GM21723 (cell line): ENCODE measurements at regions not wholly inside any gene's neighbourhood (a gene's known extent, or its start where the extent isn't known, plus 50 kb on each side); places are given as distances from the start of the nearest gene placed in this dataset.

Experiments used
- ATAC-seq: cut with Tn5 transposase; IDR thresholded peaks from one replicate; pipeline ENCODE4 v1.9.1; 2021; ENCODE audit warnings: mild to moderate bottlenecking, moderate library complexity; ENCODE audit not compliant: unreplicated experiment

DNA sequence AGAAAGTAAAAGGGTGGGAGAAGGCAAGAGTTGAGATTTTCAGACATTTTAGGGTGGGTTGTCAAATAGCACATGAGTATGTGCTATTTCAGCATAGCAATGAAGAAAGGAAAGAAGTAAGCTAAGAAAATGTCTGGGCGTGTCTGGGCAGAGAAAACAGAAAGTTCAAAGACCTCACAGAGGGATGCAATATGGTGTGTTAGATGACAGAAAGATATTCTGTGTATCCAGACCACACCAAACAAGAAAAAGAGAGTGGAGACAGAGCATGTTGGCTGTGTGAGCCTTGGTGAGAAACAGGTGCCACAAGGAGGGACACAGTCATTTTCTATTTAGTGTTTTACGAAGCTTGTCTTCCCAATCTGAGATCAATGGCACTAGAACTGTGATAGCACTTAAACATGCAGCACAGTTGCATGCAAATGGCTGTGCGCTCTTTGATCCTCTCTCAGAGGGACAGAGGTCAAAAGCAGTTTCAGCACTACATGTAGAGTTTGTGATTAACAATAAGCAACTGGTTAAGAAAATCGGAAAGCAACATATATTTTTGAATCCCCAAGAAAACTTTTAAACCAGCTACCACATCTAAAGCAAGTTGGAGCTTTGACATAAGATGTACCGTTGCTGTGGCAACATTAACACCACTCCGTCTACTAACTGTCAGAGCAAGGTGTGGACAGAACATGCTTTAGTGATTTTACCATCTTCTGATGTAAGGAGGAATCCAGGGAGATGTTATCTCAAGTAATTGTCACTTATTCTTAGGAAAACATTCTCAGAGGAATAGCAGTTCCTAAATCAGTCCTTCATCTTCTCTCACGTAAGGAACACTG, 515.5 kb upstream of the NOX3 start:
- no peak for ATAC-seq

DNA sequence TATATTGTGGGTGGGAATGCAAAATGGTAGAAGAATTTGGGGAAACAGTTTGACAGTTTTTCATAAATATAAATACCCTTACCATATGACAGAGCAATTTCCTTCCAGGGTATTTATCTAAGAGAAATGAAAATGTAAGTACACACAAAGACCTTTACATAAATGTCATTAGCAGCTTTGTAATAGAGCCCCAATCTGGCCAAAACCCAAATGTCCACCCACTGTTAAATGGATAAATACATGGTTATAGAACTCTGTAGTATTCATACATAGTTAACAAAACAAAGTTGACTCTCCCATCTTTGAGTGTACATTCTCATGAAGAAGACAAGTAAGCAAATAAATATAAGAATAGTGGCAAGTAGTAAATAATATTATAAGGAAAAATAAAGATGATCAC, 514.8 kb upstream of the NOX3 start:
- ATAC-seq = no peak

DNA sequence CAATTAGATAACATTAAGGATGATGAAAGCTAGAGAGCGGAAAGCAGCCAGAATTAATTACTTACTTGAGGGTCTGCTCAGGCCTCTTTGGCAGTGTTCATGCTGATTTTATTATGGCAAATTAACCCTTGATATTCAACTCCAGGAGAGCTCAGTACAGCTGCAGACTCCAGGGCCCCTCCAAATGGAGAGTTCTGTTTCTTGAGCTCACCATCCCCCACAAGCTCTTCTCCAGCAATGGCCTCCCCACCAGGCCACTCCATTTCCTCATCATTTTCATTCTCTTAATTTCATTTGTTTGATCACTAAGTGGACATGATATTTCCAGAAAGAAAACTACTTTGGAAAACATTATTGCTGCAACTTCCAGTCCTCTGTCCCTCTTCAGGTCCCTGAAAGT, 513.3 kb upstream of the NOX3 start:
- ATAC-seq = no peak

DNA sequence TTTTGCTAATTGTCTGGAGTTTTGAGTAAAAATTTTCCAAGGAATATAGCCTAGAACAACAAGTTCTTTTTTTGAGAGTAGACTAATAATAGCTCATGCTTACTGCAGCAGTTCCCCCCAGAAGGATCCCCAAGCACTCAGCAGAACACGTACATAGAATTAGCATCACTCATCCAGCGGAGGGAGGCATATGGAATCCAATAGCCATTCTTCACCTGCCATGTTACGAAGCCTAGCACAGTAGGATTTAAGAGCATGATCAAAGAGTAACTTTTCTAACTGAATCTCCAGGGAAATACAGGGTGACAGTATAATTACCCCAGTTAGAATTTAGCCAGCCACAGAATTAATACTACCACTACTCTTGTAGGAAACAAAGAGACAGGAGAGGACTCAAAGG, 511.7 kb upstream of the NOX3 start:
- ATAC-seq = no peak

DNA sequence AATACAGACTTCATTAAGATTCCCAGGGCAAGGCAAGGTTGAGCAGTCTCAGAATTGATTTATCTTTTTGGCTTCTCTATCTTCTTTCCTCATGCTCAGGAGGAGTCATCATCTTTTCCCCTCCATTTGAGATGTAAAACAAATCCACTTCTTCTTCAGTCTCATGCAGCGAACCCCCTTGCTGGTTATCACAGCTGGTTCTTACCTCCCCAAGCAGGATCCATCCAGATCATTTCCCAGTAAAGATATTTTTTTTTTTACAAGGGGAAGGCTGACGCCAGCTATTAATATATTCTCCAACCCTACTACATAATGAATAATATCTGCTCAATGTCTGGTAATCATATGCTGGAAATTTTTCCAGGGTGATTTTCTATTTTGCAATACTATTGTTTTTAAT, 508.9 kb upstream of the NOX3 start:
- no peak for ATAC-seq

DNA sequence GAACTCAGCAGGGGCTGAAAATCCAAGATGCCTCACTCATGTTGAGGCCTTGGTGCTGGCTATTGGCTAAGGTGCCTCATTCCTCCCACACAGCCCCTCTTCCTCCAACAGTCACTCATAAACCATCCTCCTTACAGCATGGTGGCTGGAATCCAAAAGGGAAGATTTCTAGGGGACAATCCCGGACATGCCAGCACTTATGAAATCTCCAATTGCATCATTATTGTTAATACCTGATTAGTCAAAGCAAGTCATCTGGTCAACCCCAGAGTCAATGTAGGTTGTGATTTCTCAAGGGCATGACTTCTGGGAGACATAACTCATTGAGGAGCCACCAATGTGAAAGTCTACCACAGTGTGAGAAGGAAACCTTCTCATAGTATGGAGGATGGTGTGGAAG, 506.6 kb upstream of the NOX3 start:
- ATAC-seq = no peak

DNA sequence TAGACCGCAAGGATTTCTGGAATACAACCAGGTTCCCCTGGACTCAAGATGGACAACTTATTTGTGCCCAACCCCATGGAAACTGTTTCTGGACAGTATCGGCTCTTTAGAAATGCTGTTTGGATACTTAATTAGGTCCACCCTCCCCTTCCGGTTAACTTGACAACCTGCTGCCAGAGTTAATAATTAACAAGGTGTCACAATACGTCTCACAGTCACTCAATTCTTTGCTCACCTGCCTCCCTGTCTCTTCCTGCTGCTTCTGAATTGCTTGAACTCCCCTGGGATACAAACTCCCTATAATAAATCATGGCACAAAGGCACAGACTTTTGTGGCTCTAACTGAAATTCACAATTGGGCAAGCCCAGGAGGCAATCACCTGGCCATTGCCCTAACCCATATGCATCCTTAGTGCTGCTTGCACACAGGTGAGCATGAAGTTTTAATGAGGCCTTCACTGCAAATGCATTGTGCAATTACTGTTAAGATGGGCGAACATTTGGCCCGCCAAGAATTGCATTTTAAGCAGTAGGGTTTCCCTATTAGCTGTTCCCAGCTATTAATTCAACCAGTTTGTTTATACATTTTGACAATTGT, 504.4 kb upstream of the NOX3 start:
- no peak for ATAC-seq

DNA sequence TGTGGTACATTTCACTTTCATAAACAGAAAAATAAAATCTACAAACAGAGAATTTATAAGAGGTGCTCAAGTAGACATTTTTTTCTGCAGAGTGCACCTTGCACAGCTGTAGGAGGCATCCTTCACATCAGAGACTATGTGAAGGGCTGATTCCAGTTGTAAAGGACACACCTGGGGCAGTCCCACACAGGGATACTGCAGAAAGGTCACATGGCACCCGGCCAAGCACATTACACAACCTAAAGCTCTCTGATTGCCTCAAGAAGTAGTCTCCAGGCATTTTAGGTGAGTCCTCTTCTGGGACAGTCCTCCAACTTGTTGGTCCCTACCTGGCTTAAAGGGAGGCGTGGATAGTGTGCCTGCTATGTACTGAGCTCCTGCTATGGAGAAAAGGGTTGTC, 502.9 kb upstream of the NOX3 start:
- ATAC-seq = no peak

DNA sequence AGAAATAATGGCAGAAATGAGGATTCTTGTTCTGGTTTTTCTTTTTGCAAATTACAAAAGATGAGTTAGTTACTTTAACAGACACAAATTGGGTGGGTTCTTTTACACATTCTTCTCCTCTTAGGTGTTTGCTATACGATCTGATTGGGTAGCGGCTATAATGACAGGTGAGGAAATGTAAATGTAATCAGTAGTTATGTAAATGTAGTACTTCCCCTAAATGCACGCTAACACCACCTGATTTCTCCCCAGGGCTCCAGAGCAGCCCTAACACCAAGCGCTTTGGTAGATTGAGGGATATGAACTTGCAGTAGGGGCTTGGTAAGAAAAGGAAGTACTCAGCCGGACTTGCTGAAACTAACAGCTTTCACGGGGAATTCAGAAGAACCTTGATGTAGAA, 499.4 kb upstream of the NOX3 start:
- ATAC-seq = no peak

DNA sequence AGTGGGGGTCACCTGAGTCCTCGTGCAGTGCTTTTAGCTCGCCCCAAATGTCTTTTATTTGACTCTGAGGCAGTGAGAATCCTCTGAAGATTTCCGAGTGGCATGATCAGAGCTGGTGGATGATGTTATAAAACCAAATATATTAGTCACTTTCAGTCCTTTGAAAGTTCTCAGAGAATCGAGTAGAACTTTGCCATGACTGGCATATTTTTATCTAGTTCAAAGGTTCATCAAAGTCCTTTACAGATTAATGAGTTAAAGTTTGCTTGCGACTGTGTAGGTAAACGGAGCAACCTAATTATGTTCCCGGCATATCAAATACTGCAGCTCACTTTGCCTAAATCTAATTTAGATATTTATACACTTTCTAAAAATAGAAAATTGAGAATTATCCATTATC, 498.5 kb upstream of the NOX3 start:
- no peak for ATAC-seq

DNA sequence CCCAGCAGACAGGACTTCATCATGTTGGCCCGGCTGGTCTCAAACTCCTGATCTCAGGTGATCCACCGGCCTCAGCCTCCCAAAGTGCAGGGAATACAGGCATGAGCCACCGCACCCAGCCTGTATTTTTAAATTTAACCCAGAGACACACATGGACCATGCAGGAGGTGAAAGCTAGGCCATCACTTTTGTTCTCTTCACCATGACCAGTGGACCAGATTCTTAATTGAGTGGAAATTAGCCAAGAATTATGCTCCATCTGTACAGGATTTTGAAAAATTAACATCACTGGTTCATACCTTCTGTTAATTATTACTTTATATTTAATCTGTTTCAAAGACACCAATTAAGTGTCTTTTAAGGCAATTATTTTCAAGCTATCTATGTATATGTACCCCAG, 493.6 kb upstream of the NOX3 start:
- ATAC-seq = no peak

DNA sequence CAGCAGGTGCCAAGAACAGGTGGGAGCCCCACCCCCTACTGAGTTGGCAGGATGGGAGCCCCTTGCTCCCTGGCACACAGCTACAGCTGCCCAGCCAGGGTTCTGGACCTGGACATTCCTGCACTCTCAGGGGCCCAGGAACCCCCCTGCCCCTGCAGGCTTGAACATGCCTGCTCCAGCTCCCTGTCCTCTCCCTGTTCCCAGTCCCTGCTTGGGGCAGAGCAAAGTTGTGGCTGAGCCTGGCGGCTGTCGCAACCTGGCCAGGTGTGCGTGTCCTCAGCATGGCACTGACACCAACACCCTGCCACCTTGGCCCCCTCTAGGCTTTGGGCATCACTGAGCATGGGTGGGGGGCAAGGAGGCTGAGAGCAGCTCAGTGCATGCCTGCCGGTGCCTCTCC, 491.2 kb upstream of the NOX3 start:
- no peak for ATAC-seq

DNA sequence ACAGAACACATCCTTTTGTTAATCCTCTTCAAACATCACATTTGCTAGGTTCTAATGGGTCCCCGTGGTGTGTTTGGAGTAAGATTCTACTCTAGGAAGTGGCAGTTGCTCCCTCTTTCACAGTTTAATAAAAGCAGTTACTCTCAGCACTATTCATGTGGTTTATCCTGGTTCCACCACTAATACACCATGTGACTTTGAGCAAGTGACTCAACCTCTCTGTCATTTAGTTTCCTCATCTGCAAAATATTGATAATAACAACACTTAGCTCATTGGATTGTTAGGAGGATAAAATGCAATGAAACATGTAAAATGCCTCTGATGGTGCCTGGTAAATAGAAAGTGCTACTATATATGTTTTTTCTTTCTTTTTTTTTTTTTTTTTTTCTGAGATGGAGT, 488.0 kb upstream of the NOX3 start:
- ATAC-seq = no peak

DNA sequence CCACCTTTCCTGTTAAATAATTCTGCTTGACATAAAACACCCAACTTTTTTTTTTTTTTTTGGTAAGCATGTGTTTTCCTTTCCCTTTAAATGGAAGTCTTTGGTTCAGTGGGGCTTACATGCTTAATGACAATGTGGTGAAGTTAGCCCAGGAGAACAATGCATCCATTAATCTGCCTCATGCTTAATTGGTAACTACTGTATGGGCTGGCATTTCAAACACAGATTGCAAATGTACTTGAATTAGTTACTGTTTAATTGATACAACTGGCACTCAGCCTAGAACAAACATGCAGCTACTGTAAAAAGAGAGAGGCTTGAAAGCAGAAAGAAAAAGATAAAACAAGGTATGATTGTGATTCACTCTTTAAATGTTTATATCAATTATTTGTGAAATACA, 483.6 kb upstream of the NOX3 start:
- no peak for ATAC-seq

DNA sequence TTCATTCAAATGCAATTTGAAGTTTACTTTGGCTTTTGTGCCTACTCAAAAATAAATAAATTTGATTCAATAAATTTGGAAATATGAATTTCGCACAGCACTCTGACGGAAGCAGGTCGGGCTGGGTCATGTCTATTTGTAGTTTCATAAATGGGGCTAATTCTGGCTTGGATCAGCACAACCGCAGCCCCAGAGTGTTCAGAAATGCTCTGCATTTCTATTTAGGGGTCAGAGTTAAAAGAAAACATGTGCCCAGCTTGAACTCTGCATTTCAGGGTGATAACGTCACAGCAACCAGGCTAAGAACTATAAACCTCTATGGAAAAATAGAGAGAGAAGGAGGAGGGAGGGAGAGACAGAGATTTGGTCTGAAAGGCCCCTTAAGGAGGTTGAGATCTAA, 480.9 kb upstream of the NOX3 start:
- ATAC-seq = no peak

DNA sequence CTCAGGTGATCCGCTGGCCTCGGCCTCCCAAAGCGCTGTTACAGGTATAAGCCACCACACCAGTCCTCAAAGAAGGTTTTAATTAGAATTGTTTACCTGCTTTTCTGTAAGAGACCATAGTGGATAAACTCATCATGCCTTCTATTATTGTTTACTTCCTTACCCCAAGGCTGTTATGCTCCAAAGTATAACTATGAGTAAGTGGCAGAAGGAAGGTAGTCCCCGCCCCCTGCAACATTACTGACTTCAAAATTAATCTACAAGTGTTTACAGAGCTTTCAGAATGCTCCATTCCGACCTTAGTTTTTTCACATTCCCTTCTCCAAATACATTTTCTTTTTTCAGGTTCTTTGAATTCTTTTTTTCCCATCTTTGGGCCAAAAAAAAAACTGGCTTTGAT, 480.5 kb upstream of the NOX3 start:
- ATAC-seq = no peak

DNA sequence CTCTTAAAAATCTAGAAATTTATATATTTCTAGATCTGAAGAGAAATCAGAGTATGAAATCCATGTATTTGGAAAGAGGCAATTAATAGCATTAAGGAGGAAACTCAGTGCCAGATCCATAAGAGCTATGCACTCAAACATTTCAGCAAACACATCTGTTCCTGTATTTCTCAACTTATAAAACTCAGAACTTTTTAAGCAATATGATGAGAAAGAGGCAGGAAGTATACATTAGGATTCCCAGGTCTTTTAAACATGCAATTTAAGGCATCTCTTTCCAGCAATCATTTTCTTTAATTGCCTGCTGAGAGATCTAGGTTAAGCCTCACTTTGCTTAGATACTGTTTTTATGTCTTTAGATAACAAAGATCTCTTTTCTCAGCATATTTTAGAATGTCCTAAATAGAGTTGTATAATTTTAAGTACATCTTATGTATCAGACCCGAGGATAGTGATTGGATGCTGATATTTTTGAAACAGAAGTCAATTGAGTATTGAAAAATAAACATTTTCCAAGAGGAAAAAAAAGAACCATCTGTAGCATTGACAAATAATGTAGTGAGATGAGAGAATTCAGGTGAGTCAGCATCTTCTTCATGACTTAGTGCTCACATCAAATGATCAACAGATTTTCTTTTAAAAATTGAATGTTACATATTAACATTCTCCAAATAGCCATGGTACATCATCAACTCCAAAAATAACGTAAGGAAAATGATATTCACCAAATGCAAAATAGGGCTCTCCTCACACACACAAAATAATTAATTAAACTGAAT, 461.4 kb upstream of the NOX3 start:
- no peak for ATAC-seq

DNA sequence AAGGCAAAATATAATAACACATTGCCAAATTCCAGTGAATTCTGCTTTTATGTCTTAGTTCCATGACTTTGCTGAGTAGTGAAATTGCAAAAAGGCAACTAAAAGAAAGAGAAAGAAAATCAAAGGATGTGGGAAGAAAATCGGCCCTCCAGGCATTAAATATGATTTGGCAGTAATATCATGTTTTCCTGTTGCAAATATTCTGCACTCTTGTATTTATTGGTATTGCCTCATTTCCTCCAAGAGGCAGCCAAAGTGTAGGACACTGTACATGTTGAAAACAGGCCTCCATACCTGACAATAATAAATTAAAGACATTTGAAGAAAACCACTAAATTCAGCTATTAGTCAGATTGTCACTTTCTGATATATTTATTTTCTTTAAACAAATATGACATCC, 460.0 kb upstream of the NOX3 start:
- ATAC-seq = no peak

DNA sequence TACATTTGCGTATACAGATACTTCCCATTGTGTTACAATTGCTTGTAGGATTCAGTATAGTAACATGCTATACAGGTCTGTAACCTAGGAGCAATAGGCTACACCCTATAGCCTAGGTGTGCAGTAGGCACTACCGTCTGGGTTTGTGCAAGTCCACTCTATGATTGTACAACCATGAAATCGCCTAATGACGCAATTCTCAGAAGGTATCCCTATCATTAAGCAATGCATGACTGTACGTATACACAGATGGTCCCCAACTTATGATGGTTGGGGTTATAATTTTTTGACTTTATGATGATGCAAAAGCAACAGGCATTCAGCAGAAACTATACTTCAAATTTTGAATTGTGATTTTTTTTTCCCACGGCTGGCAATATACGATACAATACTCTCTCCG, 458.2 kb upstream of the NOX3 start:
- ATAC-seq = no peak

DNA sequence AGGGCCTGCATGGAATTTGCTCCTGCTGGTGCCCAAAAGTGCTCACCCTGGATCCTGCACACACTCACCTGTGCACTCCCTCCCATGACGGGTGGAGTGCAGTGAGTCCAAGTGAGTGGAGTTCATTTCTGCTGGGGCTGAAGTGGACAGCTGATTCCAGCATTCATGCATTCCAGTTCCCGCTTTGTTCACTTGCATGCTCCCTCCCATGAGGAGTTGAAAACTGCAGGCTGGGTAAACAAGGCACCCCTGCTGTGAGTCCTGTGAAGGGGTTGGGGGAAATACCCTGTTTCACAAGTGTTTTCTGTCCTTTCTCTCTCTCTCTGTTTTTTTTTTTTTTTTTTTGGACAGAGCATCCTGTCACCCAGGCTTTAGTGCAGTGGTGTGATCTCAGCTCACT, 454.1 kb upstream of the NOX3 start:
- ATAC-seq = no peak

DNA sequence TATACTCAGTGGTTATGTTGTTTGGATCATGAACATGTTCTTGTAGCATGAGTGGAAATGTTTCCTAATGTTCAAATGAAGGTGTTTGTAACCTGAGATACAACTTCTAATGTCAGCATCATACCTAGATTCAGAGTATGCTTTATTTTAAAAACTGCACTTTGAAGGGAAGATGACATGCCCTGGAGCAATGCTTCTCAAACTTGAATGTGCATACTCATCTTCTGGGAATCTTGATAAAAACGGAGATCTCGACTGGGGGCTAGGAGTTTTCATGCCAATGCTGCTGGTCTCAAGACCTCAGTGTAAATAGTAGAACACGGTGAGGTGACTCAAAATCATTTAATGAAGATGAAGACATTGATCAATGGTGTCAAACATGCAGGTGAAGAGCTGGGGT, 440.0 kb upstream of the NOX3 start:
- ATAC-seq = no peak

DNA sequence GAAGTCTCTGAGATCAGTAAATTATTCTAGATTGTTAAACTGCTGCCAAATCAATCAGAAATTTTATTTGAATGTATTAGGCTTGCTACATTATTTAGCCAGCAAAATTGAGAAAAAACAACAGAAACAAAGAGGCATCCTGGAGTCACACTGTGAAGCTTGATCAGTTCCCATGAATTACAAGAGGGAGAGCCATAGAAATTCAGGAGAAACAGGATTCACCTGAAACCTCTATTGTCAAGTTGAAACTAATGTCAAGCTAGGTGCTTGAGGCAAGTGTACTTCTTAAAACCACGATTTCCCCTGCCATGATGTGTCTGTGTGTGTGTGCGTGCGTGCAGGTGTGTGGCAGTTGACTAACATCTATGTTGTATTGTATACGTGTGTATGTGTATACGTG, 439.1 kb upstream of the NOX3 start:
- no peak for ATAC-seq
